Activated T-helper 1 cell treated with Interleukin-2 at 50 U/mL for 16 hours (primary cell): ENCODE measurements at regions not wholly inside any gene's neighbourhood (a gene's known extent, or its start where the extent isn't known, plus 50 kb on each side); places are given as distances from the start of the nearest gene placed in this dataset.

Experiments used
- DNase-seq: peaks from one replicate; pipeline ENCODE4 v3.0.0-alpha.2; 2020; ENCODE audit warnings: low read depth

DNA sequence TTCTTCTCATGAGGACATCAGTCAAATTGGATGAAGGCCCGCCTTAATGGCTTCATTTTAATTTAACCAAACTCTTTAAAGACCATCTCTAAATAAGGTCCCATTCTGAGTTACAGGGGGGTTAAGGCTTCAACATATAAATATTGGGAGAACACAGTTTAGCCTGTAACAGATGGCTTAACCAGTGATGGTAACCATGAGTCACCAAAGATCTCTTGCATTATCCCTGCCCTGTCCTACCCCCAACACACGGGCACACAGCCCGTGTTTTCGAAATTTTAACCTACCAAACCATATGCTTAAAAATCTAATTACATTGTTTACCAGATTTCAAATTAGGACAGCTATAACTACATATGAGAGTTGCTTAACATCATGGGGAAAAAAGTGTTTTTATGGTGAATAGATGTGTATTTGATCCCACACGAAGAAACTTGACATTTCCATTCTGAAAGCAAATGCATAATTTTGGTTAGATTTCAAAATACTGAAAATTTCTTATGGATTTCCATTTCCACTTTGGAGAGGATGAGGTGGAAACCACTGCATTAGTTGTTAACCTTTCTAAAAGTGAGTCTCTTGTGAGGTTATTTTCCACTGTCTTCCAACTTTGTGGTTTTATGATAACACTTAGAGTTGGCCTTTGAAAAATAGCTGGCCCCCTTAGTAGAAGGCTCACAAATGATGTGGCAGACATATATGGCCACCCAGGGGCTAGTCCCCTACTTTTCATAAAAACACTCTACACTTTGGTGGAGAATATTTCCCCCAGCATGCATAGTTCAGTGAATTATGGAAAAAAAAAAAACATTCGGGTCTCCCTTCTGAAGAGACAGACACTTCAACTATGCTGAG, 849.3 kb downstream of the TLE1 start:
- no peak for DNase-seq

GRCh38 chr9:80836013-80836412, 853.3 kb downstream of the TLE1 start:
- DNase-seq, result no peak

DNA sequence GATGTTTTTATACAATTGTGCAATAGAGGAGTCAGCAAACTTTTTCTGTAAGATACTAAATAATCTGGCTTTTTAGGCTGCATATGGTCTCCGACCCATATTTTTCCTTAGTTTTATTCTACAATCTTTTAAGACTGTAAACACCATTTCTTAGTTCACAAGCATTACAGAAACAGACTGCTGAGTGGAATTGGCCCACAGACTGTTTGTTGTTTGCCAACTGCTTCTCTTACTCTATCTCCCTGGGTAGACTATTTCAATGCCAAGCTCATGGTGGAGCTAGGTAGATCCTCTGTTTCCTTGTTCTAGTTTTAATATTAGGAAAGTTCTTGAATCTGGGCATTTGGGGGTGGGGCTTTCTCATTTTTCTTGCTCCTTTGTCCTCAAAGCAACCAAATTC, 857.6 kb downstream of the TLE1 start:
- DNase-seq, result no peak

DNA sequence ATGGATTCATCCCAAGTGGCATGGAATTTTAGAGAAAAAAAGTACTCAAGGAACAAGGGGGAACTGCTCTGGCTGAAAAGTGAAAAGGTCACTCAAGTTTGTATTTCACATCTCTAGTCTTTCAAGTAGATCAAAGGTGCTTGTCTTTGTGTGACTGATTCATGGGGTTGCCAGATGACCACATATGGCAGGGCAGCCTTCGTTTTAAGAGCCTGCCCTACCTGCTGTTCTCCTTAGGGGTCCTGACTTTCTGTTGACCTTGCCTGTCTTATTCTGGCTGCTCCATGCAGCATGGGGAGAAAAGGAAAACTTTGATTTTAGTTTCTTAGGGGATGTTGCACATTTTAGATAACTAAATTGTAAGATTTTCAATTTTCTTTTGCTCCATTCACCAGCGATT, 877.7 kb downstream of the TLE1 start:
- no peak for DNase-seq

DNA sequence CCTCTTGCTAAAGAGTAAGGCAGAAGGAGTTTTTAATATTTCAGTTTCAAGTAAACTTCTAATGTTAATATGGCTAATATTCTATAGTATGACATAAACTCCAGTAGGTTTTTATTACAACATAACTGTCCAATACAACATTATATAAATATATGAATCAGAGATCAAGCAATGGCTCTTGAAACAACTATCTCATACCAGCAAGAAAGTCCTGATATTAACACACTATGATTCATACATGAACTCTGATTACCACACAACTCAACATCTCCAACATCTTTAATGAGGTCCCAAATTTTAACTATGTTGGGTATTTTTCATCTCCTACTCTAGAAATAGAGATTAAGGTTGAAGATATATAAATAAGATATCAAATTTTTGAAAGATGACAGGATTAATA, 878.3 kb downstream of the TLE1 start:
- DNase-seq, result no peak

GRCh38 chr9:80806671-80807070, 882.7 kb downstream of the TLE1 start:
- DNase-seq, result no peak

GRCh38 chr9:80804873-80805272, 884.5 kb downstream of the TLE1 start:
- DNase-seq, result no peak

DNA sequence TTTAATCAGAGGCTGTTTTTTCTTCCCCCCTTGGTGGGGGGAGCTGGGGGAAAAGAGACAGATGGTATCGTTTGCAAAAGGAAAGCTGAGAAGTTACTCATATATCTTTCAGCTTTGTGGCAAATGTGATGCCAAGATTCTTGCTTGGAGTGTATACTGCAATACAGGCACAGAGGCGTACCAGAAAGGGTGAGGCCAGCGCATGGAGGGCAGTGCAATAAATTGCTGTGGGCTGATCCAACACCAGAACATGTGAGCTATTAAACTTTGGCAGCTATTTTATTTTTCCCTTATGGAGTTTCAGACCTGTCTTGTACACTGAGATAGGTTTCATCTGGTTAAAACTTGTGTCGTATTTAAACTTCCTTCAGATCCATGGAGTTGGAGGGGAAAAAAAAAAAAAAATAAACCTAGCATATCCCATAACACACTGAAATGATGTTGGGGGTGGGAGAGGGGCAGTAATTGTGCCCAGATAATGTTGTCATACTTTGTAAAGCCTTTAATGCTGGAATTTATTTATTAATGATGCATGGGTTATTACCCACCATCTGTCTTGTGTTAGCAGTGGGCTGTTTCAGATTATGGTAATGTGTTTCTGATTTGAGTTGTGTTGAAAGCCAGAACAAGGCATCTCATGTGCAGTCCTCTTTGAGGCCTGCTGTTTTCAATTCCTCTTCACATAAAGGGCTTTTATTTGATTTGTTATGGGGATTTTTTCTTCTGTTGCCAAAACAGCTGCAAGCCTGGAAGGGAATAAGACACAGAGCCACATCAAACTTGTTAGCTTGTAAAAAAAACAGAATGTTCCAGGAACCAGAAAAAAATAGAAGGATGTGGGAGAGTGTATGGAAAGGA, 891.3 kb downstream of the TLE1 start:
- DNase-seq, result no peak

DNA sequence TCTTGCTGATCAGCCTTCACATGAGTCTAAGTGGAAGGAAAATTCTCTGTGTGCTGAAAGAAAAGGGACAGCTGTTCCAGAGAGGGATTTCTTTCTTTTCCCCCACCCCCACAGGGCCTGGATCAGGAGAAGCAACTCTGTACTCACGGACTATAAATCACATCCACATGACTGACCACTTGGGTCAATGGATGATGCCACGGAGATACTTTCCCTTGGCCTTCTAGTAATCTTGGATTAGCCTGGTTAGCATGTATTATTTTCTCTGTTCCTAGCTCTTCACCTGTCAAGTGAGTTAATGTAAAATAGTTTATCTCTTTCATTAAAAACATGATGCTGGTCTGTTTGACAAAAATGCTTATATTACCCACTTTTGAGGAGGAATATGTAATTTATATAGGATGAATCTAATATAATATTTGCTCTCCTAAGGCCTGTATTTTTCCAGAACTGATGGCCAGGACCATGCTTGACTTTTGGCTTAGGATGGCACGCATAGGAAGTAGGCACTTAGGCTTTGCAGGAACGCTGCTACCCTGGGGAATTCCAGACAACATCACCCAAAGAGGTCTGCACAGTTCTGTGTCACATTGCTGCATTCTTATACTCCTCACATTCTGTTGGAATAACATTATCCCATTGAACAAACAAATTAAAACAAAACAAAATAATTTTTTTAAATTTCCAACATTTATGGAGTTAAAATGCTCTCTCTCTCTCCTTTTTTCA, 892.1 kb downstream of the TLE1 start:
- no peak for DNase-seq

DNA sequence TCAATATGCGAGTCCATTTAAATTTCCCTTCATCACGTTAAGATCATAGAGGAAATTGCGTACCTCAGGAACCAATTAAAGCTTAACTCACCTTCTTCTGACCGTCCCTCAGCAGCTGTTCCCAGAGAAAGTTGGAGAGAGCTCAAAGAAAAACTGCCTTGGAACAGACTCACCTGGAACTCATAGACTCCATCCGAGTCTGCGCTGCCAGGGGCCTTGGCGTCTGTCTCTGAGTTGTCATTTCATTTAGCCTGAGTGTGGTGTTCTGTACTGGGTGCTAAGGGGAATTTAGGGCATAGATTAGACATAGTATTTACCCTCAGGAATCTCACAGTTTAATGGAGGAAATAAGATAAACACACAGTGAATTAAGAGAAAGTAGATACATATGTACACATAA, 892.7 kb downstream of the TLE1 start:
- no peak for DNase-seq

DNA sequence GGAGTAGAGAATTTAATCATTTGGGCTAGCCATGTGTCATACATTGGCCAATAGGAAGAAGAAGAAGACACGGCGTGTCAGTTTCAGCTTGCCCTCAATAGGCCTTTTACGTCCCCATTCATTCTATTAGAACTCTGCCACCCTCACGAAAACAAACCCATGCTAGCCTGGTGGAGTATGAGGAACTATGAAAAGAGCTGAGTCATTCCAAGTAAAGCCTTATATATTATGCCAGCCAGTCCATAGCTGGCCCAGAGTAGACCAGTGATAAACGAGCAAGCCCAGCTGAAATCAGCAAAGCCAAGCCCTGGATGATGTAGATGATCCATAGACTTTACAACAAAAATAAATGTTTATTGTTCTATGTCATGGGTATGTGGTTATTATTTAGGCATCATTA, 895.1 kb downstream of the TLE1 start:
- no peak for DNase-seq

- no peak for DNase-seq
Measured at GRCh38 chr9:80793706-80794105, 895.6 kb downstream of the TLE1 start.

DNA sequence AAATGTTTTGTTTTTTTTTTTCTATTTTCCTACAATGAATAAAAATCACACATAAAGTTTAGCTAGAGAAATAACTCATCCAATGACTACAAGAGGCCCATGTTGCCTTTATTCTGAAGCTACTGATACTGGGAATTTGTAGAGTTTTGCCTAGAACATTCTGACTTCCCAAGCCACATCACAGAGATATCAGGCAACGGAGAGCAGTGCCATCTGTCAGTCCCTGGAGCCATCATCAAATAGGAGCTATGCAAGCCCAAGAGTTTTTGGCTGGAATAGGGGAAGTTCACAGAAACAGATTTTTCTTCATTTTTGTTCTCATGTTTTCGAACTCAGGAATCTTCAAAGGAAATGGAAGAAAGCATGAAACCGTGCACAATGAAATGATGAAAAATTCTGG, 896.6 kb downstream of the TLE1 start:
- DNase-seq, result no peak

- no peak for DNase-seq
Measured at GRCh38 chr9:80791836-80792235, 897.5 kb downstream of the TLE1 start.

- DNase-seq, result no peak
Measured at GRCh38 chr9:80790764-80791163, 898.6 kb downstream of the TLE1 start.

DNA sequence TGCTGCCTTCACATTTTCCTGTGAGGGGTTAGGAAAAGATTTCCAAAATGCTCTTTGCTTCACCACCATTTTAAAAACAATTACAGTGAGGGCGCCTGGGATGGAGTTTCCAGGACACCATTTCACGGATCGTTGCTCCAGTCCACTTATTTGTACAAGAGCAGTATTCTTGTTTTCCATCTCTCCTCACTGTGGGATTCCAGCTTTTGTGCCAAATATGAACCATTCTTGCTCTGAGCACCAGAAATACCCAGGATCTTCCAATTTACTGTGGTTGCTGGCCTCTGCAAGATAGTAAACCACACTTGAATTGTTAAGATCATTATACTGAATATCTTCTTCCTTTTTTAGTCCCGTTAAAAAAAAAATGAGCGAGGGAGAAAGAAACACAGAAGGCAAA, 899.5 kb downstream of the TLE1 start:
- no peak for DNase-seq

DNA sequence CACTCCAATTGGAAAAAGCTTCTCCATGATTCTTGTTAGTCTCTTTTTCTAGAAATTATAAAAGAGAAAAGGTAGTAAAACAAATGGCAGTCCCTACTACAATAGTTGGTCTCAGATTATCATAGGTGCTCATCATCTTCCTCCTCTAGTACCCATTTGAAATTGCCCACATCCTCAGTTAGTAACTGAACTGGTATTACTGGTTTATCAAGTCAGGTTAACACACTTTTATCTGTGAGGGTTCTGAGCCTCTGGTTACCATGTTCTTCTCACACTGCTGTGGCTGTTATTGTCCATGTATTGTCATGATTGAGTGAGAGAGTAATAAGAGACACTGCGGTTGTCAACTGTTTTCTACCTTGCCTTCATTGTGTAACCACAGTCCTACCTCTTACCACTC, 901.7 kb downstream of the TLE1 start:
- no peak for DNase-seq

DNA sequence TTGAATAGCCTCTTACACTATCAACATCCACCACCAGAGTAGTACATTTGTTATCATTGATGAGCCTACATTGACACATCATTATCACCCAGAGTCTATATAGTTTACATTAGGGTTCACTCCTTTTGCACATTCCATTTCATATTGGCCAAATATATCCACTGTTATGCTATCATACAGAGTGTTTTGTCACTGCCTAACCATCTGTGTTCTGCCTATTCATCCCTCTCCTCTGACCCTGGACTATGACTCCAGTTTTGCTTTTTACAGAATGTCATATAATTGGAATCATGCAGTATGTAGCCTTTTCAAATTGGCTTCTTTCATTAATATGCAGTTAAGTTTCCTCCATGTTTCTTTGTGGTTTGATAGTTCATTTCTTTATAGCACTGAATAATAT, 904.7 kb downstream of the TLE1 start:
- no peak for DNase-seq

DNA sequence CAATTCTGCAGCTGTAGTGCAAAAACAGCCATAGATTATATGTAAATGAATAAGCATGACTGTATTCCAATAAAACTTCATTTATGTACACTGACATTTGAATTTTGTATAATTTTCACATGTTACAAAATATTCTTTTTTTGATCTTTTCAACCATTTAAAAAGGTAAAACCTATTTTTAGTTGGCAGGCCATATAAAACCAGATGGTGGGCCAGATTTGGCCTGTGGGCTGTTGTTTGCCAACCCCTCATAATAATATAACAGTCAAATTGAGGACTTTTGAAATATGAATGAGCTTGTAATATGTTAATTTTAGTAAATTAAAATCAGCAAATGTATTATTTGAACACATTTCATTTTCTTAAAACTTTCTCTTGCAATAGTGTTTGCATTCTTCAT, 913.4 kb downstream of the TLE1 start:
- no peak for DNase-seq

DNA sequence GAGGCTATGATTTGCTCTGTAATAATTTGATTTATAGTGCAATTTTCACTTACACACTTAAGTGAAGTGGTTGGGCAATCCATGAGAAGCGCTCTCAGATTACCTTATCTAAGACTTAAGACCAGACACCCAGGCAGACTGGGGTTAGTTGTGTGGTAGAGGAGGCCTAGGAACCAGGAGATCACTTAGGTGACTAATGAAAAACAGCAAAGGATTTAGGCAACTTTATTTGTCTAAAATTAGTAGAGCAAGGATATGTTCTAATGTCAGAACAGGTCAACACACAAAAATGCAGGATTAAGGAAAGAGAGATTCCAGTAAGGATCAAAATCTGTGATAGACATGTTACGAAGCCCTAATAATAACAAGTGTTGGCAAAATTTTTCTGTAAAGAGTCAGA, 913.8 kb downstream of the TLE1 start:
- no peak for DNase-seq

- DNase-seq, result no peak
Measured at GRCh38 chr9:80771555-80772347, 917.6 kb downstream of the TLE1 start.

GRCh38 chr9:80763536-80763935, 925.8 kb downstream of the TLE1 start:
- no peak for DNase-seq
